Neuronal stem cell (in vitro differentiated cells): ENCODE measurements at regions not wholly inside any gene's neighbourhood (a gene's known extent, or its start where the extent isn't known, plus 50 kb on each side); places are given as distances from the start of the nearest gene placed in this dataset.
A peak's percentile ranks its signal among the peaks of the same experiment; 100 is the strongest.
"Not testable (repeated sequence)": the region's sequence is repeated elsewhere in the genome, so short reads cannot be mapped to it uniquely, and the experiment has no call there.

Source experiments
- DNase-seq: peaks from one replicate; pipeline ENCODE4 v3.0.0-alpha.2; 2013; ENCODE audit warnings: low spot score
- H2AFZ ChIP-seq: one replicate; pipeline ENCODE4 v1.6.1; 2013; ENCODE audit warnings: mild to moderate bottlenecking, low read length, inconsistent platforms
- H2AK5ac ChIP-seq: 2 replicates; pipeline ENCODE4 v1.6.1; 2013; ENCODE audit warnings: low read depth, mild to moderate bottlenecking, inconsistent platforms, low read length, moderate library complexity, mixed read lengths
- H2BK120ac ChIP-seq: 2 replicates; pipeline ENCODE4 v1.6.1; 2013; ENCODE audit warnings: low read depth, mild to moderate bottlenecking, inconsistent platforms, low read length, moderate library complexity, mixed read lengths
- H2BK12ac ChIP-seq: one replicate; pipeline ENCODE4 v1.6.1; 2013; ENCODE audit warnings: low read length, inconsistent platforms
- H2BK15ac ChIP-seq: 2 replicates; pipeline ENCODE4 v1.6.1; 2013; ENCODE audit warnings: mild to moderate bottlenecking, low read length, inconsistent platforms, mixed read lengths
- H2BK5ac ChIP-seq: one replicate; pipeline ENCODE4 v1.6.1; 2013; ENCODE audit warnings: inconsistent platforms, mild to moderate bottlenecking, low read length, moderate library complexity
- H3K14ac ChIP-seq: one replicate; pipeline ENCODE4 v1.6.1; 2013; ENCODE audit warnings: low read length, inconsistent platforms
- H3K18ac ChIP-seq: 2 replicates; pipeline ENCODE4 v1.6.1; 2013; ENCODE audit warnings: low read length, inconsistent platforms
- H3K23ac ChIP-seq: 2 replicates; pipeline ENCODE4 v1.6.1; 2013; ENCODE audit warnings: low read depth, mild to moderate bottlenecking, mixed read lengths, low read length, inconsistent platforms; ENCODE audit not compliant: poor library complexity
- H3K27ac ChIP-seq: replicated peaks from 3 replicates; pipeline ENCODE4 v1.5.1; 2013; ENCODE audit warnings: low read length, inconsistent platforms
- H3K27me3 ChIP-seq, 3 experiments: 2 replicates each; pipeline ENCODE4 v1.6.1; 2013; ENCODE audit warnings: low read length in 3 of 3, mild to moderate bottlenecking in 2 of 3, inconsistent platforms in 1 of 3, low read depth in 1 of 3, mixed read lengths in 1 of 3, moderate library complexity in 1 of 3; ENCODE audit not compliant: control insufficient read depth in 3 of 3, insufficient read depth in 3 of 3
- H3K36me3 ChIP-seq, 2 donors: replicated peaks in 1 of 2; 2 replicates each; pipeline ENCODE4 v1.6.1; 2013; ENCODE audit warnings: low read length in 2 of 2; ENCODE audit not compliant: control insufficient read depth in 2 of 2, insufficient read depth in 2 of 2
- H3K4ac ChIP-seq: 2 replicates; pipeline ENCODE4 v1.6.1; 2013; ENCODE audit warnings: inconsistent platforms, mild to moderate bottlenecking, low read length, moderate library complexity
- H3K4me1 ChIP-seq, 2 donors: 1 replicate in 1 of 2; 2 replicates in 1 of 2; pipeline ENCODE4 v1.6.1; 2013; ENCODE audit warnings: low read length in 2 of 2, low read depth in 1 of 2; ENCODE audit not compliant: control insufficient read depth in 2 of 2, insufficient read depth in 1 of 2
- H3K4me2 ChIP-seq: one replicate; pipeline ENCODE4 v1.6.1; 2013; ENCODE audit warnings: mild to moderate bottlenecking, low read length, inconsistent platforms; ENCODE audit not compliant: insufficient read depth, poor library complexity, severe bottlenecking
- H3K4me3 ChIP-seq, 2 donors: 2 replicates each; pipeline ENCODE4 v1.5.1; 2013; ENCODE audit warnings: low read length in 2 of 2, mild to moderate bottlenecking in 2 of 2, inconsistent platforms in 1 of 2, moderate library complexity in 1 of 2
- H3K79me1 ChIP-seq: one replicate; pipeline ENCODE4 v1.6.1; 2013; ENCODE audit warnings: low read depth, mild to moderate bottlenecking, inconsistent platforms, low read length, moderate library complexity
- H3K9ac ChIP-seq: one replicate; pipeline ENCODE4 v1.6.1; 2013; ENCODE audit warnings: mild to moderate bottlenecking, low read depth, low read length, inconsistent platforms; ENCODE audit not compliant: poor library complexity
- H3K9me3 ChIP-seq, 2 donors: replicated peaks in 1 of 2; 2 replicates each; pipeline versions ENCODE3 to v1.6.1; 2013; ENCODE audit warnings: low read length in 2 of 2, mild to moderate bottlenecking in 2 of 2, inconsistent platforms in 1 of 2, low read depth in 1 of 2, mixed read lengths in 1 of 2, moderate library complexity in 1 of 2; ENCODE audit not compliant: control insufficient read depth in 2 of 2, insufficient read depth in 1 of 2
- H4K8ac ChIP-seq: one replicate; pipeline ENCODE4 v1.6.1; 2013; ENCODE audit warnings: low read depth, mild to moderate bottlenecking, inconsistent platforms, low read length, moderate library complexity
- H4K91ac ChIP-seq: one replicate; pipeline ENCODE4 v1.6.1; 2013; ENCODE audit warnings: low read length, low read depth, mild to moderate bottlenecking, inconsistent platforms; ENCODE audit not compliant: poor library complexity
- WGBS, 2 donors: extraction: QIAGEN DNeasy Blood & Tissue Kit; methylation state at CpG; one replicate each; pipeline ENCODE4 v1.1.7; 2013; ENCODE audit warnings: missing lambda C conversion rate in 2 of 2, mixed read lengths in 1 of 2; ENCODE audit not compliant: insufficient read length in 2 of 2, insufficient replicate concordance in 1 of 2; ENCODE audit errors: extremely low coverage in 2 of 2; 5-methylcytosine and 5-hydroxymethylcytosine counted together

DNA sequence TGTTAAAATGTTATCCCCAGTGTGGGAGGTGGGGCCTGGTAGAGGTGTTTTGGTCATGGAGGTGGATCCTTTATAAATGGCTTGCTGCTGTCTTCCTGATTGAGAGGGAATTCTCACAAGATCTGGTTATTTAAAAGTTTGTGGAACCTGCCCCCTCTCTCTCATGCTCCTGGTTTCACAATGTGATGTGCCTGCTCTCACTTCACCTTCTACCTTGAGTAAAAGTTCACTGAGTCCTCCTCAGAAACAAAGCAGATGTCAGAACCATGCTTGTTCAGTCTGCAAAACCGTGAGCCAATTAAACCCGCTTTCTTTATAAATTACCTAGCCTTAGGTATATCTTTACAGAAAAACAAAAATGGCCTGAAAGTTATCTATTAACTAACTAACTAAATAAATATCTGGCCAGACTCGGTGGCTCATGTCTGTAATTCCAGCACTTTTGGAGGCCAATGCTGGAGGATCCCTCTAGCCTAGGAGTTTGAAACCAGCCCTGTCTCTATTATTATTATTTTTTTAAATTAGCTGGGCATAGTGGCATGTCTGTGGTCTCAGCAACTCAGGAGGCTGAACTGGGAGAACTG lies 1067.4 kb downstream of the CDH9 start:
- no peak overlapping the region for H2BK5ac ChIP-seq
- H3K9ac ChIP-seq = no peak overlapping the region
- no peaks in the 10 kb centered on the region for H3K79me1 ChIP-seq
- WGBS, 2 donors = no CpG with 5 or more reads among the region's 3 CpGs
- H3K27me3 ChIP-seq = no peaks in the 10 kb centered on the region
- no peak overlapping the region for H3K14ac ChIP-seq
- no peak overlapping the region for H2BK12ac ChIP-seq
- no peak overlapping the region for H2AFZ ChIP-seq
- no peak for DNase-seq
- H3K18ac ChIP-seq = no peak overlapping the region
- no peak overlapping the region for H4K91ac ChIP-seq
- no peak overlapping the region for H4K8ac ChIP-seq
- H3K9me3 ChIP-seq = no peaks in the 10 kb centered on the region
- H3K27ac ChIP-seq = no peak overlapping the region
- H2BK120ac ChIP-seq = no peak overlapping the region
- H3K4me2 ChIP-seq = no peak overlapping the region
- no peaks in the 10 kb centered on the region for H3K36me3 ChIP-seq
- no peak overlapping the region for H3K23ac ChIP-seq
- H3K4ac ChIP-seq = no peak overlapping the region
- no peak overlapping the region for H2BK15ac ChIP-seq
- H3K4me3 ChIP-seq = no peak overlapping the region
- no peak overlapping the region for H2AK5ac ChIP-seq
- H3K4me1 ChIP-seq = no peaks in the 10 kb centered on the region

DNA sequence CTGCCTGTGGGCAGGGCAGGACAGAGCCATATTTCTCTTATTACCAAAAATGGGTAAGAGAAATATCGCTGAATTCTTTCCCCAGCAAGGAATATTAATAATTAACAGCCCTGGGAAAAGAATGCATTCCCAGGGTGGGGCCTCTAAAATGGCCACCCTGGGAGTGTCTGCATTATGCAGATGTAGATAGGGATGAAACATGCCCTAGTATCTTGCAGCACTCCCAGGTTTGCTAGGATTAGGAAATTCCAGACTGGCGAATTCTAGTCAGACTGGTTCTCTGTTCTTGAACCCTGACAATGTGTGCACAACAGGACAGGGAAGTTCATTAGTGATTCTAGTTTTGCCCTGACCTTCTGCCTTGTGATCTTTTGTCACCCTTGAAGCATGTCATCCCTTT lies 1069.3 kb downstream of the CDH9 start:
- not testable (repeated sequence) for H3K4me1 ChIP-seq, DNase-seq, H3K36me3 ChIP-seq, H2AK5ac ChIP-seq, H3K18ac ChIP-seq, H3K9ac ChIP-seq, H3K27ac ChIP-seq, H3K4ac ChIP-seq, H4K91ac ChIP-seq, H3K9me3 ChIP-seq, H3K14ac ChIP-seq, H2AFZ ChIP-seq, H3K79me1 ChIP-seq, H4K8ac ChIP-seq, H3K23ac ChIP-seq, H2BK15ac ChIP-seq, H3K4me2 ChIP-seq, H2BK12ac ChIP-seq, H2BK5ac ChIP-seq, H2BK120ac ChIP-seq, H3K27me3 ChIP-seq, H3K4me3 ChIP-seq
- WGBS, 2 donors = no CpG with 5 or more reads among the region's 2 CpGs

DNA sequence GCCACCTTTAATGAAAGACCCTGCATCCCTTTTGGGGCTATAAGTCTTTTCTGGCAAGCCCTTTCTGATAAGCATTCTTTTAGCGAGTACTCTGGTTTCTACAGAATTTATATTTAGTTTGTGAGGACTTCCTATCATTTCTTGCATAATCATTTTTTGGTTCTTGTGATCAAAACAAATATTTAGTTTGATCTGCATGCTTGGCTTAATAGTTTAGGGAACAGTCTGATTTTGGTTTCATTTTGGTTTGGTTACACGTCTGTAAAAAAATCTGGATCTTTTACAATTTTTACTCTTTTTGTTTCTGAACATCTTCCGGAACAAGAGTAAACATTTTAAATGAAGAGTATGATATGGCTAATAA lies 1074.4 kb downstream of the CDH9 start:
- no peak overlapping the region for H3K23ac ChIP-seq
- no peak overlapping the region for H4K91ac ChIP-seq
- no peak overlapping the region for H3K4me2 ChIP-seq
- H2BK12ac ChIP-seq = no peak overlapping the region
- H3K4ac ChIP-seq = no peak overlapping the region
- no peak overlapping the region for H3K14ac ChIP-seq
- H3K27me3 ChIP-seq = no peaks in the 10 kb centered on the region
- no peak overlapping the region for H3K9ac ChIP-seq
- no peak overlapping the region for H2AK5ac ChIP-seq
- H3K4me3 ChIP-seq = no peak overlapping the region
- H2AFZ ChIP-seq = peak overlapping the region; percentile 75
- no peak overlapping the region for H4K8ac ChIP-seq
- H3K18ac ChIP-seq = no peak overlapping the region
- no peak overlapping the region for H2BK15ac ChIP-seq
- no CpG with 5 or more reads among the region's 3 CpGs for WGBS, 2 donors
- H3K4me1 ChIP-seq = no peaks in the 10 kb centered on the region
- no peak overlapping the region for H2BK5ac ChIP-seq
- no peaks in the 10 kb centered on the region for H3K79me1 ChIP-seq
- no peaks in the 10 kb centered on the region for H3K9me3 ChIP-seq
- no peaks in the 10 kb centered on the region for H3K36me3 ChIP-seq
- H2BK120ac ChIP-seq = no peak overlapping the region
- no peak for DNase-seq
- H3K27ac ChIP-seq = no peak overlapping the region

DNA sequence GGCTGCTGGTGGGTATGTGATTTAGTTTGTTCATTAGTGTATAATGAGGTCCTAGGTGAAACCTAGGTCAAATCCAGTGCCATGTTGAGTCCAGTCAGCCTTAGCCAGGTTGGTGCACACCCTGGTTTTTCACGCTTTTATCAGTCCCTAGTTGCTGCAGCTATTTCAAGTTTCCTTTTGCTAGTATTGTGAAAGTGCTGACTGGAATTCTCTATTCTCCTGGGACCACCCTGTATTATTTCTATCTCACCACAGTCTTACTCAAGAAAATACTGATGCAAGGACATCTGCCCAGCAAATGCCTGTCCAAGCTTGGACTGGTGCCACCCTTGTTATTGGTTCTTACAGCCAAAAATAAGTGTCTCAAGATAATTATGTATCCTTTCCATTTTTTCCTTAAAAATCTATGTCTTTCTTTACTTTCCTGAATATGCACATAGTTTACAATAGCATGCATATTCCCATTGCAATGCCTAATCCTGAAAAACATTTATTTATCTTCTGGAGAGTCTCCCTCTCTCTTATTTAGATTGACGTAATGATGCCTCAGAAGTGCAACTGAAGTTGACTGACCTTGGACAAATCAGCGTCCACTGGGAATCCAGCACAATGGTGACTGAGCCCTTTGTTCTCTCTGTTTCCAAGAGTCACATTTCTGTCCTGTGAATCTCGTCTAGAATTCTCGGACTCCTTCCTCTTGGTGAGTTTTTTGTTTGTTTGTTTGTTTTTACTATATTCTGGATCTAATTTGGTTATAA lies 1075.0 kb downstream of the CDH9 start:
- H3K23ac ChIP-seq = no peak overlapping the region
- H3K4me3 ChIP-seq = no peak overlapping the region
- H2BK120ac ChIP-seq = no peak overlapping the region
- H2AK5ac ChIP-seq = no peak overlapping the region
- no peak overlapping the region for H3K27ac ChIP-seq
- H4K91ac ChIP-seq = no peak overlapping the region
- H2AFZ ChIP-seq = peak overlapping the region; percentile 75
- no peaks in the 10 kb centered on the region for H3K79me1 ChIP-seq
- no peak overlapping the region for H2BK12ac ChIP-seq
- no peak overlapping the region for H3K18ac ChIP-seq
- WGBS, 2 donors = no CpG with 5 or more reads among the region's 5 CpGs
- H3K27me3 ChIP-seq = no peaks in the 10 kb centered on the region
- DNase-seq = no peak
- no peaks in the 10 kb centered on the region for H3K4me1 ChIP-seq
- H4K8ac ChIP-seq = no peak overlapping the region
- H3K9me3 ChIP-seq = no peaks in the 10 kb centered on the region
- H2BK5ac ChIP-seq = no peak overlapping the region
- no peak overlapping the region for H3K4ac ChIP-seq
- H3K9ac ChIP-seq = no peak overlapping the region
- no peak overlapping the region for H2BK15ac ChIP-seq
- H3K14ac ChIP-seq = no peak overlapping the region
- no peak overlapping the region for H3K4me2 ChIP-seq
- H3K36me3 ChIP-seq = no peaks in the 10 kb centered on the region
